PFSK-1 (cell line): ENCODE measurements at regions not wholly inside any gene's neighbourhood (a gene's known extent, or its start where the extent isn't known, plus 50 kb on each side); places are given as distances from the start of the nearest gene placed in this dataset.

ENCODE experiments used
- FOXP2 ChIP-seq: optimal IDR thresholded peaks from 2 replicates; pipeline ENCODE3; 2011; ENCODE audit warnings: borderline replicate concordance, control low read depth, inconsistent platforms; ENCODE audit not compliant: insufficient read depth; ENCODE audit errors: extremely low read length, extremely low read depth
- POLR2AphosphoS5 ChIP-seq: IDR thresholded peaks from 2 replicates; pipeline ENCODE4 v1.6.1; 2012; ENCODE audit warnings: low read depth, mild to moderate bottlenecking, control low read depth, low read length, moderate library complexity
- SIN3A ChIP-seq: IDR thresholded peaks from 2 replicates; pipeline ENCODE4 v1.6.1; 2012; ENCODE audit warnings: mild to moderate bottlenecking, low read length, moderate library complexity, borderline replicate concordance; ENCODE audit not compliant: insufficient read depth
- TAF1 ChIP-seq: IDR thresholded peaks from 2 replicates; pipeline ENCODE4 v1.6.1; 2012; ENCODE audit warnings: low read length, control low read depth, borderline replicate concordance; ENCODE audit not compliant: insufficient read depth
- TF ChIP-seq, protein P1 (sequence below), 2 experiments: IDR thresholded peaks; 2 replicates each; pipeline versions ENCODE4 v1.6.1 to v1.8.0; 2011 to 2012; ENCODE audit warnings: low read depth in 2 of 2, low read length in 2 of 2, control low read depth in 1 of 2, inconsistent platforms in 1 of 2, mild to moderate bottlenecking in 1 of 2, moderate library complexity in 1 of 2; ENCODE audit not compliant: insufficient read depth in 1 of 2

DNA sequence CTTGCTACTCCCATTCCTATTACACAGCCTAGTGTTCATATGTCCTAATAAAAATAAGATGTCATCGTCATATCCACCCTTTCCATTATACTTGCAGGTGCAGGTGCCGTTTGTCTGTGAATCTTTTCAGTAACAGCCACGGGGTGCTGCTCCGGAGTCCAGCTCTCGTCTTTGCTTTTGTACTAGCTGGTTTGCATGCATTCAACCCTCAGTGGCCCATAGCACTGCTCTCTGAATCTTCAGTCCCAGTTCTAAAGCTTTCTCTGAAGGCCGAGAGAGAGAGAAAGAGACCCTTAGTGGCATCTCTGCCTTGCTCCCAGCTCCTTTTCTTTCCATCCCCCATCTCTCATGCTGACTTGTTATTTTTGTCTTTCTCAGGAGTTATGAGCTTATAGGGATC lies 468.5 kb downstream of the TMEM232 start:
- TF ChIP-seq, protein P1, sequence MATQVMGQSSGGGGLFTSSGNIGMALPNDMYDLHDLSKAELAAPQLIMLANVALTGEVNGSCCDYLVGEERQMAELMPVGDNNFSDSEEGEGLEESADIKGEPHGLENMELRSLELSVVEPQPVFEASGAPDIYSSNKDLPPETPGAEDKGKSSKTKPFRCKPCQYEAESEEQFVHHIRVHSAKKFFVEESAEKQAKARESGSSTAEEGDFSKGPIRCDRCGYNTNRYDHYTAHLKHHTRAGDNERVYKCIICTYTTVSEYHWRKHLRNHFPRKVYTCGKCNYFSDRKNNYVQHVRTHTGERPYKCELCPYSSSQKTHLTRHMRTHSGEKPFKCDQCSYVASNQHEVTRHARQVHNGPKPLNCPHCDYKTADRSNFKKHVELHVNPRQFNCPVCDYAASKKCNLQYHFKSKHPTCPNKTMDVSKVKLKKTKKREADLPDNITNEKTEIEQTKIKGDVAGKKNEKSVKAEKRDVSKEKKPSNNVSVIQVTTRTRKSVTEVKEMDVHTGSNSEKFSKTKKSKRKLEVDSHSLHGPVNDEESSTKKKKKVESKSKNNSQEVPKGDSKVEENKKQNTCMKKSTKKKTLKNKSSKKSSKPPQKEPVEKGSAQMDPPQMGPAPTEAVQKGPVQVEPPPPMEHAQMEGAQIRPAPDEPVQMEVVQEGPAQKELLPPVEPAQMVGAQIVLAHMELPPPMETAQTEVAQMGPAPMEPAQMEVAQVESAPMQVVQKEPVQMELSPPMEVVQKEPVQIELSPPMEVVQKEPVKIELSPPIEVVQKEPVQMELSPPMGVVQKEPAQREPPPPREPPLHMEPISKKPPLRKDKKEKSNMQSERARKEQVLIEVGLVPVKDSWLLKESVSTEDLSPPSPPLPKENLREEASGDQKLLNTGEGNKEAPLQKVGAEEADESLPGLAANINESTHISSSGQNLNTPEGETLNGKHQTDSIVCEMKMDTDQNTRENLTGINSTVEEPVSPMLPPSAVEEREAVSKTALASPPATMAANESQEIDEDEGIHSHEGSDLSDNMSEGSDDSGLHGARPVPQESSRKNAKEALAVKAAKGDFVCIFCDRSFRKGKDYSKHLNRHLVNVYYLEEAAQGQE (IDR thresholded peaks at IDR 0.05; ENCODE audit: insufficient read depth in 1 of 2, low read depth in 2 of 2, low read length in 2 of 2): no peak
- no peak for TF ChIP-seq POLR2AphosphoS5
- no peak for TF ChIP-seq SIN3A
- TF ChIP-seq TAF1: no peak
- TF ChIP-seq FOXP2: no peak
